K562 (cell line): ENCODE measurements at regions not wholly inside any gene's neighbourhood (a gene's known extent, or its start where the extent isn't known, plus 50 kb on each side); places are given as distances from the start of the nearest gene placed in this dataset.
A peak's percentile ranks its signal among the peaks of the same experiment; 100 is the strongest.

ENCODE experiments used
- CHCHD3 ChIP-seq: fragments of 250-450 bp; sonication (Bioruptor Pico); IDR thresholded peaks from 2 replicates; pipeline ENCODE4 v2.1.2; 2022; ENCODE audit warnings: mild to moderate bottlenecking
- CSDE1 ChIP-seq, 2 experiments: fragments of 450-650 bp; IDR thresholded peaks; 2 replicates each; pipeline ENCODE4 v1.6.1; 2016; ENCODE audit warnings: mild to moderate bottlenecking in 1 of 2
- DPF2 ChIP-seq: fragments of 450-650 bp; IDR thresholded peaks from 2 replicates; pipeline ENCODE4 v1.6.1; 2016
- ETV6 ChIP-seq, 3 experiments: fragments of 150-350 bp in 1 of 3; sonication (generic) in 1 of 3; formaldehyde crosslinking in 1 of 3; IDR thresholded peaks; 2 replicates each; pipeline versions ENCODE4 v1.6.1 to v1.8.0; 2014 to 2022; ENCODE audit warnings: borderline replicate concordance in 2 of 3, low read depth in 2 of 3, antibody characterized with exemption in 1 of 3, low read length in 1 of 3, mild to moderate bottlenecking in 1 of 3, missing genetic modification reagents in 1 of 3
- KDM1A ChIP-seq, 2 experiments: fragments of 450-650 bp; IDR thresholded peaks; 2 replicates each; pipeline ENCODE4 v1.6.1; 2016; ENCODE audit warnings: mild to moderate bottlenecking in 2 of 2
- KLF6 ChIP-seq: fragments of 250-450 bp; sonication (Bioruptor Pico); IDR thresholded peaks from 2 replicates; pipeline ENCODE4 v1.4.0; 2020; ENCODE audit warnings: mild to moderate bottlenecking, moderate library complexity, borderline replicate concordance
- MEIS2 ChIP-seq: fragments of 450-650 bp; IDR thresholded peaks from 2 replicates; pipeline ENCODE4 v1.6.1; 2014; ENCODE audit warnings: mild to moderate bottlenecking; ENCODE audit not compliant: partially characterized antibody
- NR2C2 ChIP-seq, 2 experiments: fragments of 200-800 bp in 1 of 2; sonication (Bioruptor generic) in 1 of 2; sonication (generic) in 1 of 2; formaldehyde crosslinking in 1 of 2; IDR thresholded peaks; 2 replicates each; pipeline versions ENCODE4 v1.6.1 to v1.8.0; 2016 to 2022; ENCODE audit warnings: mild to moderate bottlenecking in 1 of 2, missing compliant biosample characterization in 1 of 2, missing genetic modification characterization in 1 of 2, missing genetic modification reagents in 1 of 2
- NUFIP1 ChIP-seq: fragments of 450-650 bp; IDR thresholded peaks from 2 replicates; pipeline ENCODE4 v1.6.1; 2018; ENCODE audit not compliant: partially characterized antibody
- PHF20 ChIP-seq: fragments of 450-650 bp; IDR thresholded peaks from 2 replicates; pipeline ENCODE4 v1.6.1; 2018; ENCODE audit not compliant: partially characterized antibody
- PRMT5 ChIP-seq: sonication (generic); formaldehyde crosslinking; IDR thresholded peaks from 2 replicates; pipeline ENCODE4 v1.5.0; 2020; ENCODE audit warnings: missing genetic modification reagents
- PTRF ChIP-seq: fragments of 450-650 bp; IDR thresholded peaks from 2 replicates; pipeline ENCODE4 v1.6.1; 2016; ENCODE audit warnings: mild to moderate bottlenecking, missing genetic modification characterization, missing compliant biosample characterization
- ZNF445 ChIP-seq: fragments of 250-450 bp; sonication (Bioruptor Pico); IDR thresholded peaks from 2 replicates; pipeline ENCODE4 v1.4.0; 2020; ENCODE audit warnings: low read depth, mild to moderate bottlenecking, moderate library complexity
- ZNF75A ChIP-seq: fragments of 450-650 bp; formaldehyde crosslinking; IDR thresholded peaks from 2 replicates; pipeline ENCODE4 v1.4.0; 2020; ENCODE audit warnings: mild to moderate bottlenecking
- TF ChIP-seq, protein P1 (sequence below): sonication (generic); IDR thresholded peaks from 2 replicates; pipeline ENCODE4 v1.6.1; 2016
- TF ChIP-seq, protein P2 (sequence below): fragments of 250-450 bp; sonication (Bioruptor Pico); IDR thresholded peaks from 2 replicates; pipeline ENCODE4 v1.5.0; 2021
- TF ChIP-seq, protein P3 (sequence below): fragments of 200-800 bp; sonication (Bioruptor generic); IDR thresholded peaks from 2 replicates; pipeline ENCODE4 v1.6.1; 2017; ENCODE audit warnings: missing genetic modification characterization, missing compliant biosample characterization
- TF ChIP-seq, protein P4 (sequence below), 2 experiments: IDR thresholded peaks; 2 replicates each; pipeline ENCODE4 v1.6.1; 2011; ENCODE audit warnings: borderline replicate concordance in 1 of 2, control low read depth in 1 of 2, low read depth in 1 of 2, low read length in 1 of 2, mild to moderate bottlenecking in 1 of 2, mixed read lengths in 1 of 2, moderate library complexity in 1 of 2; ENCODE audit not compliant: insufficient read depth in 1 of 2, insufficient read length in 1 of 2, poor library complexity in 1 of 2, severe bottlenecking in 1 of 2; ENCODE audit errors: extremely low read depth in 1 of 2
- TF ChIP-seq, protein P5 (sequence below), 3 experiments: fragments of 200-800 bp in 1 of 3; fragments of 250-450 bp in 1 of 3; fragments of 450-650 bp in 1 of 3; sonication (Bioruptor Pico) in 1 of 3; sonication (Bioruptor generic) in 1 of 3; formaldehyde crosslinking in 1 of 3; IDR thresholded peaks; 2 replicates each; pipeline versions ENCODE4 v1.6.1 to v1.8.0; 2016 to 2022; ENCODE audit warnings: mild to moderate bottlenecking in 2 of 3, missing genetic modification characterization in 2 of 3, missing compliant biosample characterization in 1 of 3, moderate library complexity in 1 of 3

- TF ChIP-seq, protein P1, sequence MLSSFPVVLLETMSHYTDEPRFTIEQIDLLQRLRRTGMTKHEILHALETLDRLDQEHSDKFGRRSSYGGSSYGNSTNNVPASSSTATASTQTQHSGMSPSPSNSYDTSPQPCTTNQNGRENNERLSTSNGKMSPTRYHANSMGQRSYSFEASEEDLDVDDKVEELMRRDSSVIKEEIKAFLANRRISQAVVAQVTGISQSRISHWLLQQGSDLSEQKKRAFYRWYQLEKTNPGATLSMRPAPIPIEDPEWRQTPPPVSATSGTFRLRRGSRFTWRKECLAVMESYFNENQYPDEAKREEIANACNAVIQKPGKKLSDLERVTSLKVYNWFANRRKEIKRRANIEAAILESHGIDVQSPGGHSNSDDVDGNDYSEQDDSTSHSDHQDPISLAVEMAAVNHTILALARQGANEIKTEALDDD, result peak; percentile 73
- TF ChIP-seq PRMT5 (CRISPR knock-in tag) (no peak), NUFIP1 (no peak), ETV6 (IDR thresholded peaks at IDR 0.05; ENCODE audit: borderline replicate concordance in 1 of 2, low read depth in 2 of 2, low read length in 1 of 2) (no peak), ETV6 (CRISPR knock-in tag; IDR thresholded peaks at IDR 0.05; ENCODE audit: borderline replicate concordance) (no peak), CSDE1 (IDR thresholded peaks at IDR 0.05) (no peak), PHF20 (no peak), KDM1A (IDR thresholded peaks at IDR 0.05) (peak; percentile 65), MEIS2 (peak; percentile 47), DPF2 (peak; percentile 53), ZNF75A (CRISPR knock-in tag) (no peak), KLF6 (CRISPR knock-in tag) (no peak), NR2C2 (CRISPR knock-in tag; IDR thresholded peaks at IDR 0.05) (no peak), NR2C2 (tag; IDR thresholded peaks at IDR 0.05) (no peak), PTRF (tag) (no peak), ZNF445 (no peak), CHCHD3 (no peak)
- TF ChIP-seq, protein P2, sequence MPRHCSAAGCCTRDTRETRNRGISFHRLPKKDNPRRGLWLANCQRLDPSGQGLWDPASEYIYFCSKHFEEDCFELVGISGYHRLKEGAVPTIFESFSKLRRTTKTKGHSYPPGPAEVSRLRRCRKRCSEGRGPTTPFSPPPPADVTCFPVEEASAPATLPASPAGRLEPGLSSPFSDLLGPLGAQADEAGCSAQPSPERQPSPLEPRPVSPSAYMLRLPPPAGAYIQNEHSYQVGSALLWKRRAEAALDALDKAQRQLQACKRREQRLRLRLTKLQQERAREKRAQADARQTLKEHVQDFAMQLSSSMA, result no peak
- TF ChIP-seq, protein P3, sequence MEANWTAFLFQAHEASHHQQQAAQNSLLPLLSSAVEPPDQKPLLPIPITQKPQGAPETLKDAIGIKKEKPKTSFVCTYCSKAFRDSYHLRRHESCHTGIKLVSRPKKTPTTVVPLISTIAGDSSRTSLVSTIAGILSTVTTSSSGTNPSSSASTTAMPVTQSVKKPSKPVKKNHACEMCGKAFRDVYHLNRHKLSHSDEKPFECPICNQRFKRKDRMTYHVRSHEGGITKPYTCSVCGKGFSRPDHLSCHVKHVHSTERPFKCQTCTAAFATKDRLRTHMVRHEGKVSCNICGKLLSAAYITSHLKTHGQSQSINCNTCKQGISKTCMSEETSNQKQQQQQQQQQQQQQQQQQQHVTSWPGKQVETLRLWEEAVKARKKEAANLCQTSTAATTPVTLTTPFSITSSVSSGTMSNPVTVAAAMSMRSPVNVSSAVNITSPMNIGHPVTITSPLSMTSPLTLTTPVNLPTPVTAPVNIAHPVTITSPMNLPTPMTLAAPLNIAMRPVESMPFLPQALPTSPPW (CRISPR knock-in tag), result peak; percentile 46
- TF ChIP-seq, protein P4, sequence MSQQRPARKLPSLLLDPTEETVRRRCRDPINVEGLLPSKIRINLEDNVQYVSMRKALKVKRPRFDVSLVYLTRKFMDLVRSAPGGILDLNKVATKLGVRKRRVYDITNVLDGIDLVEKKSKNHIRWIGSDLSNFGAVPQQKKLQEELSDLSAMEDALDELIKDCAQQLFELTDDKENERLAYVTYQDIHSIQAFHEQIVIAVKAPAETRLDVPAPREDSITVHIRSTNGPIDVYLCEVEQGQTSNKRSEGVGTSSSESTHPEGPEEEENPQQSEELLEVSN (IDR thresholded peaks at IDR 0.05; ENCODE audit: borderline replicate concordance in 1 of 2, extremely low read depth in 1 of 2, insufficient read depth in 1 of 2, insufficient read length in 1 of 2, low read depth in 1 of 2, low read length in 1 of 2, poor library complexity in 1 of 2, severe bottlenecking in 1 of 2), result no peak
- TF ChIP-seq, protein P5, sequence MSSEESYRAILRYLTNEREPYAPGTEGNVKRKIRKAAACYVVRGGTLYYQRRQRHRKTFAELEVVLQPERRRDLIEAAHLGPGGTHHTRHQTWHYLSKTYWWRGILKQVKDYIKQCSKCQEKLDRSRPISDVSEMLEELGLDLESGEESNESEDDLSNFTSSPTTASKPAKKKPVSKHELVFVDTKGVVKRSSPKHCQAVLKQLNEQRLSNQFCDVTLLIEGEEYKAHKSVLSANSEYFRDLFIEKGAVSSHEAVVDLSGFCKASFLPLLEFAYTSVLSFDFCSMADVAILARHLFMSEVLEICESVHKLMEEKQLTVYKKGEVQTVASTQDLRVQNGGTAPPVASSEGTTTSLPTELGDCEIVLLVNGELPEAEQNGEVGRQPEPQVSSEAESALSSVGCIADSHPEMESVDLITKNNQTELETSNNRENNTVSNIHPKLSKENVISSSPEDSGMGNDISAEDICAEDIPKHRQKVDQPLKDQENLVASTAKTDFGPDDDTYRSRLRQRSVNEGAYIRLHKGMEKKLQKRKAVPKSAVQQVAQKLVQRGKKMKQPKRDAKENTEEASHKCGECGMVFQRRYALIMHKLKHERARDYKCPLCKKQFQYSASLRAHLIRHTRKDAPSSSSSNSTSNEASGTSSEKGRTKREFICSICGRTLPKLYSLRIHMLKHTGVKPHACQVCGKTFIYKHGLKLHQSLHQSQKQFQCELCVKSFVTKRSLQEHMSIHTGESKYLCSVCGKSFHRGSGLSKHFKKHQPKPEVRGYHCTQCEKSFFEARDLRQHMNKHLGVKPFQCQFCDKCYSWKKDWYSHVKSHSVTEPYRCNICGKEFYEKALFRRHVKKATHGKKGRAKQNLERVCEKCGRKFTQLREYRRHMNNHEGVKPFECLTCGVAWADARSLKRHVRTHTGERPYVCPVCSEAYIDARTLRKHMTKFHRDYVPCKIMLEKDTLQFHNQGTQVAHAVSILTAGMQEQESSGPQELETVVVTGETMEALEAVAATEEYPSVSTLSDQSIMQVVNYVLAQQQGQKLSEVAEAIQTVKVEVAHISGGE (CRISPR knock-in tag; IDR thresholded peaks at IDR 0.05), result no peak
These were observed 207.8 kb downstream of the RBM19 start (continued) for GRCh38 chr12:113758165-113758924.
